Stomach (tissue), 8 donors: ENCODE measurements at regions not wholly inside any gene's neighbourhood (a gene's known extent, or its start where the extent isn't known, plus 50 kb on each side); places are given as distances from the start of the nearest gene placed in this dataset.
A peak's percentile ranks its signal among the peaks of the same experiment; 100 is the strongest.

ENCODE experiments used
- DNase-seq, 2 donors: peaks; one replicate each; pipeline versions ENCODE4 v3.0.0 to v3.0.0-alpha.2; 2013 to 2019
- H3K27ac ChIP-seq, 5 donors: fragments of 200-600 bp in 4 of 5; sonication (generic) in 4 of 5; one replicate each; pipeline ENCODE4 v1.5.1; 2013 to 2019; ENCODE audit warnings: mild to moderate bottlenecking in 1 of 5, moderate library complexity in 1 of 5
- H3K27me3 ChIP-seq, 3 donors: fragments of 200-600 bp; sonication (generic); one replicate each; pipeline ENCODE4 v1.5.1; 2017 to 2019; ENCODE audit warnings: mixed run types in 1 of 3
- H3K36me3 ChIP-seq, 4 donors: fragments of 200-600 bp; sonication (generic); 1 replicate in 3 of 4; 2 replicates in 1 of 4; pipeline ENCODE4 v1.5.1; 2016 to 2019
- H3K4me1 ChIP-seq, 4 donors: fragments of 200-600 bp; sonication (generic); one replicate each; pipeline ENCODE4 v1.5.1; 2016 to 2019
- H3K4me3 ChIP-seq, 4 donors: fragments of 200-600 bp; sonication (generic) in 3 of 4; one replicate each; pipeline ENCODE4 v1.5.1; 2016 to 2019; ENCODE audit warnings: mild to moderate bottlenecking in 1 of 4
- H3K9me3 ChIP-seq, 4 donors: fragments of 200-600 bp; sonication (generic); one replicate each; pipeline ENCODE4 v1.5.1; 2016 to 2019
- EP300 ChIP-seq: sonication (generic); formaldehyde crosslinking; IDR thresholded peaks from one replicate; pipeline ENCODE4 v1.6.1; 2017; ENCODE audit warnings: antibody characterized with exemption
- POLR2A ChIP-seq, 4 donors: fragments of 450-650 bp; IDR thresholded peaks; one replicate each; pipeline ENCODE4 v1.6.1; 2016; ENCODE audit warnings: antibody characterized with exemption in 4 of 4, control low read depth in 2 of 4, mild to moderate bottlenecking in 1 of 4, moderate library complexity in 1 of 4
- POLR2AphosphoS5 ChIP-seq, 3 donors: sonication (generic); formaldehyde crosslinking; IDR thresholded peaks; one replicate each; pipeline ENCODE4 v1.6.1; 2016; ENCODE audit warnings: antibody characterized with exemption in 3 of 3
- WGBS, 5 donors: extraction: QIAGEN DNeasy Blood & Tissue Kit in 3 of 5; methylation state at CpG; one replicate each; pipeline versions ENCODE4 v1.1.5 to v1.1.7; 2013 to 2018; 5-methylcytosine and 5-hydroxymethylcytosine counted together
- intact Hi-C: fragments of 100-400 bp; cut with DNase I; formaldehyde crosslinking; loops from one replicate; pipeline ENCODE4 v1.15.1; 2023; ENCODE audit warnings: low total_unique reads
- TF ChIP-seq, protein P1 (sequence below), 7 experiments: fragments of 450-650 bp in 4 of 7; fragments of 200-600 bp in 3 of 7; sonication (generic) in 3 of 7; IDR thresholded peaks; one replicate each; pipeline ENCODE4 v1.5.1; 2016 to 2019; ENCODE audit warnings: antibody characterized with exemption in 7 of 7, control low read depth in 2 of 7, mild to moderate bottlenecking in 1 of 7
- donor health status: healthy with polysubstance abuse.
- donor health status: Bipolar disorder and iron deficiency.
- donor health status: healthy.

- Histone ChIP-seq H3K4me3 (no peak overlapping the region), H3K27ac (no peak overlapping the region), H3K4me1 (no peaks in the 10 kb centered on the region), H3K9me3 (no peaks in the 10 kb centered on the region), H3K27me3 (no peaks in the 10 kb centered on the region), H3K36me3 (no peaks in the 10 kb centered on the region)
- WGBS, 5 donors: 77 to 94% (median 89%) methylated on average over 2 of the region's 2 CpGs
- TF ChIP-seq POLR2A (IDR thresholded peaks at IDR 0.05) (no peak), EP300 (no peak), POLR2AphosphoS5 (IDR thresholded peaks at IDR 0.05) (no peak)
- TF ChIP-seq, protein P1, sequence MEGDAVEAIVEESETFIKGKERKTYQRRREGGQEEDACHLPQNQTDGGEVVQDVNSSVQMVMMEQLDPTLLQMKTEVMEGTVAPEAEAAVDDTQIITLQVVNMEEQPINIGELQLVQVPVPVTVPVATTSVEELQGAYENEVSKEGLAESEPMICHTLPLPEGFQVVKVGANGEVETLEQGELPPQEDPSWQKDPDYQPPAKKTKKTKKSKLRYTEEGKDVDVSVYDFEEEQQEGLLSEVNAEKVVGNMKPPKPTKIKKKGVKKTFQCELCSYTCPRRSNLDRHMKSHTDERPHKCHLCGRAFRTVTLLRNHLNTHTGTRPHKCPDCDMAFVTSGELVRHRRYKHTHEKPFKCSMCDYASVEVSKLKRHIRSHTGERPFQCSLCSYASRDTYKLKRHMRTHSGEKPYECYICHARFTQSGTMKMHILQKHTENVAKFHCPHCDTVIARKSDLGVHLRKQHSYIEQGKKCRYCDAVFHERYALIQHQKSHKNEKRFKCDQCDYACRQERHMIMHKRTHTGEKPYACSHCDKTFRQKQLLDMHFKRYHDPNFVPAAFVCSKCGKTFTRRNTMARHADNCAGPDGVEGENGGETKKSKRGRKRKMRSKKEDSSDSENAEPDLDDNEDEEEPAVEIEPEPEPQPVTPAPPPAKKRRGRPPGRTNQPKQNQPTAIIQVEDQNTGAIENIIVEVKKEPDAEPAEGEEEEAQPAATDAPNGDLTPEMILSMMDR (IDR thresholded peaks at IDR 0.05): no peak
- no peak for DNase-seq
- intact Hi-C loops: no loop called here
These were observed 559.5 kb upstream of the MMS22L start for GRCh38 chr6:97842521-97842920.

- Histone ChIP-seq H3K4me3 (no peak overlapping the region), H3K27ac (no peak overlapping the region), H3K4me1 (no peaks in the 10 kb centered on the region), H3K9me3 (no peaks in the 10 kb centered on the region), H3K36me3 (no peaks in the 10 kb centered on the region), H3K27me3 (no peaks in the 10 kb centered on the region)
- intact Hi-C loops: no loop called here
- 56 to 74% (median 66%) methylated on average over 2 of the region's 2 CpGs for WGBS, 5 donors
- no peak for DNase-seq
- TF ChIP-seq EP300: no peak
- TF ChIP-seq POLR2AphosphoS5 (IDR thresholded peaks at IDR 0.05): no peak
- TF ChIP-seq POLR2A (IDR thresholded peaks at IDR 0.05): no peak
- TF ChIP-seq, protein P1 (IDR thresholded peaks at IDR 0.05): no peak
These were observed 566.4 kb upstream of the MMS22L start for GRCh38 chr6:97849390-97849789.

GRCh38 chr6:97850458-97851212 is 567.6 kb upstream of the MMS22L start:
- no peaks in the 10 kb centered on the region for H3K4me1 ChIP-seq
- TF ChIP-seq EP300 (no peak), POLR2A (IDR thresholded peaks at IDR 0.05) (no peak)
- TF ChIP-seq, protein P1 (IDR thresholded peaks at IDR 0.05): no peak

GRCh38 chr6:97863697-97864096 is 580.7 kb upstream of the MMS22L start:
- Histone ChIP-seq H3K27me3 (no peaks in the 10 kb centered on the region), H3K9me3 (no peaks in the 10 kb centered on the region), H3K4me3 (no peak overlapping the region), H3K36me3 (no peaks in the 10 kb centered on the region), H3K27ac (no peak overlapping the region), H3K4me1 (no peaks in the 10 kb centered on the region)
- TF ChIP-seq POLR2A (IDR thresholded peaks at IDR 0.05) (no peak), POLR2AphosphoS5 (IDR thresholded peaks at IDR 0.05) (no peak), EP300 (no peak)
- TF ChIP-seq, protein P1 (IDR thresholded peaks at IDR 0.05): no peak
- intact Hi-C loops: no loop called here
- no peak for DNase-seq

More at GRCh38 chr6:97850458-97851212, 567.6 kb upstream of the MMS22L start:
- peak in 1 of 2 donors; percentile 14 for DNase-seq
- Histone ChIP-seq H3K9me3 (no peaks in the 10 kb centered on the region), H3K36me3 (no peaks in the 10 kb centered on the region), H3K27ac (no peak overlapping the region), H3K27me3 (no peaks in the 10 kb centered on the region), H3K4me3 (no peak overlapping the region)
- intact Hi-C loops: no loop called here
- 41 to 52% (median 50%) methylated on average over 5 of the region's 5 CpGs for WGBS, 5 donors
